Activated naive CD4-positive, alpha-beta T cell treated with anti-CD3 and anti-CD28 coated beads for 36 hours (primary cell): ENCODE measurements at regions not wholly inside any gene's neighbourhood (a gene's known extent, or its start where the extent isn't known, plus 50 kb on each side); places are given as distances from the start of the nearest gene placed in this dataset.

Experiments used
- CTCF ChIA-PET: fragments of 350-600 bp; sonication (Branson Sonifier 250); formaldehyde crosslinking; loops from one replicate; lab custom pipeline; 2021; ENCODE audit warnings: antibody characterized with exemption; lab: Charles Lee
- DNase-seq: peaks from one replicate; pipeline ENCODE4 v3.0.0-alpha.2; 2020
- H3K27ac Mint-ChIP-seq: one replicate; pipeline ENCODE4 v1.8.0; 2021; ENCODE audit warnings: mild to moderate bottlenecking, mixed read lengths
- H3K27me3 Mint-ChIP-seq: one replicate; pipeline ENCODE4 v1.8.0; 2021; ENCODE audit warnings: low read depth, mixed read lengths
- H3K36me3 Mint-ChIP-seq: one replicate; pipeline ENCODE4 v1.8.0; 2021; ENCODE audit warnings: low read depth, mixed read lengths
- H3K4me1 Mint-ChIP-seq: one replicate; pipeline ENCODE4 v1.8.0; 2021; ENCODE audit warnings: low read depth, mixed read lengths
- H3K4me3 Mint-ChIP-seq: one replicate; pipeline ENCODE4 v1.8.0; 2021; ENCODE audit warnings: mild to moderate bottlenecking, moderate library complexity, mixed read lengths
- H3K9me3 Mint-ChIP-seq: one replicate; pipeline ENCODE4 v1.8.0; 2021; ENCODE audit warnings: mixed read lengths
- intact Hi-C: fragments of 100-400 bp; cut with micrococcal nuclease; formaldehyde crosslinking; loops from one replicate; pipeline ENCODE4 v1.15.1; 2023

DNA sequence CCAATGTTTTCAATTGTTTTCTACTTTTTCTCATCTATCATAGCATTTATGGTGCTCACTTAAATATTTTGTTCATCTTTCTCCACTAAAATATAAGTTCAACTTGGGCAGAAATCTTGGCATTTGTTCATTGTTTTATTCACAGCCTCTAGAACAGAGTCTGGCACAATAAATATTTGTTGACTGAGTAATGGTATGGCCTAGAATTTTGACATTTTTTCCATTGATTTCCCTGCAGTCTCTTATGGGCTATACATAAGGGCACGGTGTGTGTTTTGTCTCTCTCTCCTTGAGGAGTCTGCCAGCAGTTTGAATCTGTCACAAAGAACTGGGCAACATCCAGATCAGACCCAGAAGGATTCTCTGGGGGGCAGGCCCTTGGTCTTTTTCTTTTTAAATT, 379.7 kb downstream of the TMEM38B start:
- no peak overlapping the region for H3K27ac Mint-ChIP-seq
- no peaks in the 10 kb centered on the region for H3K27me3 Mint-ChIP-seq
- H3K9me3 Mint-ChIP-seq: no peaks in the 10 kb centered on the region
- H3K36me3 Mint-ChIP-seq: no peaks in the 10 kb centered on the region
- no peaks in the 10 kb centered on the region for H3K4me1 Mint-ChIP-seq
- H3K4me3 Mint-ChIP-seq: no peak overlapping the region
- CTCF ChIA-PET: no interaction called here
- no peak for DNase-seq
- intact Hi-C loops: no loop called here

DNA sequence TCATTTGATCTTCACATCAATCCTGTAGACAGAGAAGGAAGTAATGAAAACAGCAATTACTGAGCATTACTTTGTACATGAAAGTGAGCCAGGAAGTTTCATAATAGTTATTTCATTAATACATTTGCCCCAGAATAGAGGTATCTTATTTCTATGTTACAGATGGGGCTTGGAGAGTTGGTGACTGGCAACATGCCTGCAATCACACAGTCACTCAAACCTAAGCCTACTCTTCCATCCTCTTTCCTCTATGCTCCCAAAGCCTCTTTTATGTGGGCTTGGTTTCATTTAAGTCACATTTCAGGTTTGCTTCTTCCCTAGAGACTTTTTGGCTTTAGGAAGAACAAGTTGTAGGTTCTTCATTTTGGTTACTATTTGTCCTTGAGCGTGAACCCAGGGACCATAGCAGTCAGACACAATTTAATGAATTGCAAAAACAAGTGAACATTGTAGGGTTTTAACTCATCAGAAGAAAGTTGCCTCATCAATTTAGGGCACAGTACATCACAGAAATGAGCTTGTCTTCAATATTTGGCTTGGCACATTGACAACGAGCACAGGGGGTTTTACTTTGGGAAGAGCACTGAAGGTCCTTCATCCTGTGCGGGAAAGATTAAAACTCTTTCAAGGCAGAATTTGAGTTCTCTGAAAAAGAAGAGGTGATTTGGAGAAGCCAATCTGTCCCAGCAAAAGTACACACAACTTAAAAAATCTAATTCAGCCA, 381.1 kb downstream of the TMEM38B start:
- H3K27me3 Mint-ChIP-seq: no peaks in the 10 kb centered on the region
- H3K4me1 Mint-ChIP-seq: no peaks in the 10 kb centered on the region
- no peaks in the 10 kb centered on the region for H3K36me3 Mint-ChIP-seq
- H3K27ac Mint-ChIP-seq: no peak overlapping the region
- CTCF ChIA-PET: no interaction called here
- H3K9me3 Mint-ChIP-seq: no peaks in the 10 kb centered on the region
- DNase-seq: no peak
- intact Hi-C loops: no loop called here
- H3K4me3 Mint-ChIP-seq: no peak overlapping the region

DNA sequence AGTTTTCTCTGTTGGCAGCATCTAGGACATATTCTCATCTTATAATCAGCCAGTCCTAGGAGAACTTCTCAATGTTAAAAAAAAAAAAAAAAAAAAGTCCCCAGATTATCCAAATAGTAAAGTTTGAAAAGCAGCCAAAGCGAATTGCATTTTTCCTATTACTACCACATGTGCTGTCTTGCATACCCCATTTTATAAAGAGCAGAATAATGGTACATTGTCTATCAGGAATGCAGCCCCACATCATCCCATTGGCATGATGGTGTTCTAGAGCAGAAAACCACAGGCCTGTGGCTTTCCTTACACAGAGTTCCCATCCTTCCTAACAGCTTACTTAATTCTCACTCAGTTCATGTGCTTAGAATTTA, 381.6 kb downstream of the TMEM38B start:
- intact Hi-C loops: no loop called here
- Mint-ChIP-seq H3K27me3 (no peaks in the 10 kb centered on the region), H3K27ac (no peak overlapping the region), H3K36me3 (no peaks in the 10 kb centered on the region), H3K4me3 (no peak overlapping the region), H3K9me3 (peaks cover under 1% of the 10 kb centered on the region), H3K4me1 (no peaks in the 10 kb centered on the region)
- no peak for DNase-seq
- CTCF ChIA-PET: no interaction called here

DNA sequence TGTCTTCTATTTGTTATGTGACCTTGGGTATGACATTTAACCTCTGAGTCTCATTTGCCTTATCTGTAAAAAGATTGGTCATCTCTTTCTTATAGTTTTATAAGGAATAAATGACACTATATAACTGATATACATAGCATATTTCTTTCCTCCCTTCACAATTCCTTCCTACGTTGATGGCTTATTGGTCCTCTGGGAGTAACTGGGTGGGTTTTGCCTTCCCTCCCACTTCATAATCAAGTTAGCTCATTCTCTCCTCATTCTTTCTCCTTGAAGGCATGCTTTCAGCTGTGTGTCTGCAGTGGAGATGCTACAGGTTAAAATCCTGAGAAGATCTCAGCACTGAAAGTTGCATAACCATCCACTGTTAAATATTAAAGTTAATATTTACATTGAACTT, 382.4 kb downstream of the TMEM38B start:
- Mint-ChIP-seq H3K9me3 (peaks cover 3% of the 10 kb centered on the region), H3K36me3 (no peaks in the 10 kb centered on the region), H3K4me1 (no peaks in the 10 kb centered on the region), H3K4me3 (no peak overlapping the region), H3K27ac (no peak overlapping the region), H3K27me3 (no peaks in the 10 kb centered on the region)
- no peak for DNase-seq
- CTCF ChIA-PET: no interaction called here
- intact Hi-C loops: no loop called here

DNA sequence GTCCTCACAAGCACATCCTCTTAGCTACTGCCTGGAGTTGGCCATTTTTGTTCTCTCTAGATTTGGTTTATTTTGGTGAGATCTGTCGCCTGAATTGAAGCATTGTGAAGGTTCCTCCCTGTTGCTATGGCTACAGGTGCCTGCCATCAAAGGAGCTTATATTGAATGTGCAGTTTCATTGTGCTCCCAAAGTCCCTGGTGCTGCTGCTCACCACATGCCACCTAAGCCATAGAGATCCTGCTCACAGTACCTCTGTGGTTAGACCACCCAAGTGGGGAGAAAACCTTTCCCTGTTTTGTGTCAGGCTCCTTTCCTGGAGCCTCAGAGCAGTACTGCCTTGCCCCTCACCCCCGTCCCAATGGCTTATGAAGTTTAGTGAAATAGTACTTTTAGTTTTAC, 383.4 kb downstream of the TMEM38B start:
- no peak for DNase-seq
- Mint-ChIP-seq H3K27ac (no peak overlapping the region), H3K36me3 (no peaks in the 10 kb centered on the region), H3K9me3 (peaks cover 3% of the 10 kb centered on the region), H3K4me1 (no peaks in the 10 kb centered on the region), H3K4me3 (no peak overlapping the region), H3K27me3 (no peaks in the 10 kb centered on the region)
- intact Hi-C loops: no loop called here
- CTCF ChIA-PET: no interaction called here

DNA sequence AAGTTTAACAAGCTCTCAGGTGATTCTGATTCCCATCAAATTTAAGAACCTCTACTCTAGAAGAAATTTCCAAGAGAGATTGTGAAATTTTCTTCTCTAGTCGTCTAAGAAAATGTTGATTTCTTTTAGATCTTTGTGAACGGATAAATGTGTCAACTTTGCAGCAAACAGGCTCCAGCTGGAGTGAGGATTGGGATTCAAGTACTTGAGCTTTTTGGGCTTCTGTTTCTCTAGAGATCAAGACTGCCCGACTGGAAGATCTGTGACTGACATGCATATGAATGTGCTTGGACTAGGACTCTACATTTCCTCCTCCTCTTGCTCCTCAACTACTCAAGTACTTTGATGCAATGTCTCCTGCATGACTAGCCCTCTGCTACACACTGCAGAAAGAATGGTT, 388.3 kb downstream of the TMEM38B start:
- Mint-ChIP-seq H3K27ac (no peak overlapping the region), H3K4me3 (no peak overlapping the region), H3K27me3 (no peaks in the 10 kb centered on the region), H3K36me3 (no peaks in the 10 kb centered on the region), H3K9me3 (peaks cover 6% of the 10 kb centered on the region), H3K4me1 (no peaks in the 10 kb centered on the region)
- intact Hi-C loops: no loop called here
- CTCF ChIA-PET: no interaction called here
- no peak for DNase-seq

DNA sequence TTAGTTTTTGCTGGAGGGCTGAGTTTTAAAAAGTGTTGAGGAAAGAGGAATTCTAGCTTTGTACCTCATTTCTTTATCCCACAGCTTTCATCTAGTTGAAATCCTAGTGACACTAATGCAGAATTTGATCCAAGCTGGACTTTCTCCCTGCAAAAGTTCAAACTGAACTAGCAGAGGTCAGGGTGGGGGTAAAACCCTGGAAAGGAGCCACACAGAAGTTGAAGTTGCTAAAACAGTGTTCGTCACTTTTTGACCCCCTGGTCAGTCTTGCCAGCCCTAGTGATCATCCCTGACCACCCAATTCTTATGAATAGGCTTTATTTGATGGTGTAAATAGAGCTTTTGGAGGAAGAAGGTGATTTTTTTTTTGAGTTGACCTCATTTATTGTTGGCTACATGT, 390.4 kb downstream of the TMEM38B start:
- intact Hi-C loops: no loop called here
- no peak overlapping the region for H3K4me3 Mint-ChIP-seq

DNA sequence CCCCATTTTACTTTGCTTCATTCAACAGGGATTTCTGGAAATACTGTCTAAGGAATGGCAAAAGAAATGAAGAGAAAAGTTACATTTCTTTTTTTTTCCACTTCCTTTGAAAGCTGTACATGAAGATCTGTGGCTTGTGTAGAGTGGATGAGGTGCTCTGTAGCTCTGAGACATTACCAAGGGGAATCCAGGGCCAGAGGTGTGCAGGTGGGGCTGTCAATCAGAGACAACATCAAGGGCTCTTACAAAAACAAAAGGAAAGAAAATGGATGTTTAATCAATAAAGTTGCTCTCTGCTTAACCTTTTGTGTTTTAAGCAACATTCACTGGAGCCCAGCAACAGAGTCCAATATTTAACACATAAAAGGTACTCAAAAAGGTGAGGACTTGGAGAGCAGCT, 391.1 kb downstream of the TMEM38B start:
- intact Hi-C loops: no loop called here
- H3K4me1 Mint-ChIP-seq: no peaks in the 10 kb centered on the region
- no peak overlapping the region for H3K27ac Mint-ChIP-seq
- no peaks in the 10 kb centered on the region for H3K36me3 Mint-ChIP-seq
- peaks cover 9% of the 10 kb centered on the region for H3K9me3 Mint-ChIP-seq
- CTCF ChIA-PET: interaction anchor here (0.9 kb wide), 1 partner anchor 42 kb away, joined by 5 read pairs; no protein-coding TSS in a partner anchor
- H3K27me3 Mint-ChIP-seq: no peaks in the 10 kb centered on the region
- DNase-seq: no peak
- no peak overlapping the region for H3K4me3 Mint-ChIP-seq

More for the DNA sequence above, 390.4 kb downstream of the TMEM38B start:
- no peak for DNase-seq
- Mint-ChIP-seq H3K27ac (no peak overlapping the region), H3K4me1 (no peaks in the 10 kb centered on the region), H3K27me3 (no peaks in the 10 kb centered on the region), H3K9me3 (peaks cover 9% of the 10 kb centered on the region), H3K36me3 (no peaks in the 10 kb centered on the region)
- CTCF ChIA-PET: interaction anchor here (0.9 kb wide), 1 partner anchor 43 kb away, joined by 5 read pairs; no protein-coding TSS in a partner anchor

DNA sequence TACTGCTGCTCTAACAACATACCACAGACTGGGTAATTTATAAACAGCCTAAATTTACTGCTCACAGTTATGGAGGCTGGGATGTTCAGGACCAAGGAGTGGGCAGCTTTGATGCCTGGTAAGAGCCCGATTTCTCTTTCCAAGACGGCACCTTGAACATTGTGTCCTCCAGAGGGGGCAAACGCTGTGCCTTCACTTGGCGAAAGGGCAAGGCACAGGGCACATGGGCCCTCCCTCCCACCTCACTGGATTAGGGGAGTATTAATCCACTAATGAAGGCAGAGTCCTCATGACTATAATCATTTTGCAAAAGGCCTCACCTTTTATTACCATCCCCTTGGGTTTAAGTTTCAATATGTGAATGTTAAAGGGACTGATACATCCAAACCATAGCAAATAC, 397.7 kb downstream of the TMEM38B start:
- Mint-ChIP-seq H3K27ac (no peak overlapping the region), H3K27me3 (no peaks in the 10 kb centered on the region)
- CTCF ChIA-PET: no interaction called here

DNA sequence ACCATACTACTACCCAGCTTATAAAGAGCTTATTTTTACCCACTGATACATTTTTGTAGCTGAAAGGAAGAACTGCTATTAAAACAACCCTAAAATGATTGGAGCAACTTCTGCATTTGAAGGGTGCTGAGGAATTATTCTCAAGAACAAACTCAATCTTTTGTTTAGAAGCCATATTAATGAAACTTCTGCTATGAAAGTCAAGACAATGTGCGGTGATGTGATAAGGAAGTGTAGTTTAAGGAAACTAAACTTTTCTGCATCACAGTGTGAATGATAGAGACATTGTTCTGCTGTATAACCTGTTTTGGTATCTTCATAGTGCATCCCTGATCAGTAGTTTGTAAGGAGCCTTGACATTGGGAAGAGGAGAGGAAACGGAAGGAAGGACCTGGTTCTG, 408.5 kb downstream of the TMEM38B start:
- intact Hi-C loops: no loop called here
- CTCF ChIA-PET: no interaction called here
- H3K27ac Mint-ChIP-seq: no peak overlapping the region

More for the DNA sequence above, 397.7 kb downstream of the TMEM38B start:
- DNase-seq: no peak
- intact Hi-C loops: no loop called here
- peaks cover 11% of the 10 kb centered on the region for H3K9me3 Mint-ChIP-seq
- no peaks in the 10 kb centered on the region for H3K4me1 Mint-ChIP-seq
- H3K36me3 Mint-ChIP-seq: no peaks in the 10 kb centered on the region
- no peak overlapping the region for H3K4me3 Mint-ChIP-seq

DNA sequence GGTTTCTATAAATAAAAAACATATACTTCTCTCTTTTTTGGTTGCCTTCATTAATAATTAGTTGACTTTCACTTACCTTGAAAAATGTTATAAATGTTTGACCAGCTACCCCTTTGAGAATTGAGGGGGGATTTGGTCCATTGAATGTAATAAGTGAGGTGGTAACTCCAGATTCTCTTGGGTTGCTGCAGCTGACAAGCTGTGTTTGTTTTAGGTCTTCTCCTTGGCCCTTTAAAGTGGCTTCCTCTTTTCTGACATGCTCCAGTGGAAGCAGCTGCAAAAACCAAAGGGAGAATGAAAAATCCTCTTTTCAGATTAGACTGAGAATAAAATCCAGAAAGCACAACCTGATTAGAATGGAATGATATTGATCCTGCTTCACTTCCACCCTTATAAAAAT, 410.5 kb downstream of the TMEM38B start:
- CTCF ChIA-PET: no interaction called here
- no peaks in the 10 kb centered on the region for H3K4me1 Mint-ChIP-seq
- no peaks in the 10 kb centered on the region for H3K36me3 Mint-ChIP-seq
- H3K4me3 Mint-ChIP-seq: no peak overlapping the region
- no peaks in the 10 kb centered on the region for H3K27me3 Mint-ChIP-seq
- peaks cover 4% of the 10 kb centered on the region for H3K9me3 Mint-ChIP-seq
- intact Hi-C loops: no loop called here
- H3K27ac Mint-ChIP-seq: no peak overlapping the region
- DNase-seq: no peak

More for the DNA sequence above, 408.5 kb downstream of the TMEM38B start:
- Mint-ChIP-seq H3K4me3 (no peak overlapping the region), H3K4me1 (no peaks in the 10 kb centered on the region), H3K9me3 (peaks cover 6% of the 10 kb centered on the region), H3K27me3 (no peaks in the 10 kb centered on the region), H3K36me3 (no peaks in the 10 kb centered on the region)
- no peak for DNase-seq

DNA sequence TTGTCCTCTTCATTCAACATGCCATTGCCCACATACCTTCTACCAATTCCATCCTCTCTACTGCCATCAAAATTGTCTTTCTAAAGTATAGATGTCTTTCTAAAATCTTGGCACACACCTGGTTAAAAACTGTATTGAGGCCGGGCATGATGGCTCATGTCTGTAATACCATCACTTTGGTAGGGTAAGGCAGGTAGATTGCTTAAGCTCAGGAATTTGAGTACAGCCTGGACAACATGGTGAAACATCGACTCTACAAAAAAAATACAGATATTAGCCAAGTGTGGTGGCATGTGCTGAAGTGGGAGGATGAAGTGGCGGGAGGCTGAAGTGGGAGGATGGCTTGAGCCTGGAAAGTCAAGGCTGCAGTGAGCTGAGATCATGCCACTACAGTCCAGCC, 412.1 kb downstream of the TMEM38B start:
- no peak for DNase-seq
- Mint-ChIP-seq H3K4me3 (no peak overlapping the region), H3K27me3 (no peaks in the 10 kb centered on the region), H3K9me3 (peaks cover 4% of the 10 kb centered on the region), H3K27ac (no peak overlapping the region), H3K4me1 (no peaks in the 10 kb centered on the region), H3K36me3 (no peaks in the 10 kb centered on the region)
- CTCF ChIA-PET: no interaction called here
- intact Hi-C loops: no loop called here

DNA sequence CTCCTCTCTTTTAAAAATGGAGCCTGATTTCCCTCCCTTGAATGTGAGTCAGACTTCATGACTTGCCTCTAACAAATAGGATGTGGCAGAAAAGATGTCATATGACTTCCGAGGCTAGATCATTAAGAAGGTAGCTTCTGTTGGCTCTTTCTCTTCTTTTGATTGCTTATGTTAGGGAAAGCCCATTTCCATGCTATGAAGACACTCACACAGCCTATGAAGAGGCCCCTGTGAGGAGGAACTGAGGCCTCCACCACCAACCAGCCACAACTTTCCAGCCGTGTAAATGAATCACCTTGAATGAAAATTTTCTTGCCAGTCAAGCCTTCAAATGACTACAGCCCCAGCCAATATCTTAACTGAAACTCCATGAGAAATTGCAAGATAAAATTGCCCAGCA, 413.4 kb downstream of the TMEM38B start:
- no peak for DNase-seq
- Mint-ChIP-seq H3K36me3 (no peaks in the 10 kb centered on the region), H3K9me3 (peaks cover 4% of the 10 kb centered on the region), H3K4me1 (no peaks in the 10 kb centered on the region), H3K27me3 (no peaks in the 10 kb centered on the region), H3K27ac (no peak overlapping the region), H3K4me3 (no peak overlapping the region)
- CTCF ChIA-PET: no interaction called here
- intact Hi-C loops: no loop called here
